ENCODE measurements at regions not wholly inside any gene's neighbourhood (a gene's known extent, or its start where the extent isn't known, plus 50 kb on each side); places are given as distances from the start of the nearest gene placed in this dataset.
A peak's percentile ranks its signal among the peaks of the same experiment; 100 is the strongest.

DNA sequence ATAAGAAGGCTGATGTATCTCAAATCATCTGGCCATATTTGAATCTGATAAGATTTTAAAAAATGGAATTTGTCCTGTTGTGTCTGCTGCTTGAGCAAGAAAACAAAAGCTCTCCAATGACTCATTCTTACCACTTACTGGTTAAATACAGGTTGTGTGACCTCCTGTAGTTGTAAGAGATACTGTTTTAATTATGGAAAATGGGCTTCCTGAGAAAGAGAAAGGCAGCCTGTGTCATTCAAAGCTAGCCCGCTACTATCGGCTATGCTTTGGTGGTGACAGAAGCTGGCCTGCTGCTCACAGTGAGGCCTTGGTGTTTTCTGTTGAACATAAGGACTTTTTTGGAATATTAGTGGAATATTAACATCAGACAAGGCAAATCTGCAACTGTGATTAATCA lies 1722.1 kb upstream of the PCDH10 start:
- ChIA-PET POLR2A (no interaction called here), CTCF (no interaction called here)
- WGBS (ENCODE audit: missing lambda C conversion rate), result 42% methylated on average over 2 of the region's 2 CpGs
- FAIRE-seq, result no peak
- no peak overlapping the region for H3K4me3 ChIP-seq
- no peak overlapping the region for H3K27ac ChIP-seq
- no peak for DNase-seq (ENCODE audit: low read depth in 1 of 2, low spot score in 1 of 2)
- no peak overlapping the region for H3K4me2 ChIP-seq
- H3K9me3 ChIP-seq, result no peaks in the 10 kb centered on the region
- no peaks in the 10 kb centered on the region for H3K4me1 ChIP-seq
- no peak for ATAC-seq
- TF ChIP-seq CHD4 (IDR thresholded peaks at IDR 0.05; ENCODE audit: borderline replicate concordance) (no peak), TFCP2L1 (CRISPR knock-in tag; IDR thresholded peaks at IDR 0.05) (no peak)

- ChIA-PET CTCF (no interaction called here), POLR2A (no interaction called here)
- Histone ChIP-seq H3K4me2 (no peak overlapping the region), H3K27ac (no peak overlapping the region), H3K9me3 (no peaks in the 10 kb centered on the region), H3K4me1 (no peaks in the 10 kb centered on the region), H3K4me3 (no peak overlapping the region)
- WGBS (ENCODE audit: missing lambda C conversion rate), result 17% methylated on average over 3 of the region's 3 CpGs
- DNase-seq (ENCODE audit: low read depth in 1 of 2, low spot score in 1 of 2) (peak in 1 of 2 experiments; percentile 7), ATAC-seq (no peak), FAIRE-seq (no peak)
- no peak for TF ChIP-seq MAFK (IDR thresholded peaks at IDR 0.05; ENCODE audit: partially characterized antibody)
- TF ChIP-seq NR3C1 (IDR thresholded peaks at IDR 0.05), result no peak
- no peak for TF ChIP-seq TP53 (CRISPR knock-in tag; IDR thresholded peaks at IDR 0.05)
- no peak for TF ChIP-seq JUN (IDR thresholded peaks at IDR 0.05)
- no peak for TF ChIP-seq BCL3 (IDR thresholded peaks at IDR 0.05)
- TF ChIP-seq, protein P1, sequence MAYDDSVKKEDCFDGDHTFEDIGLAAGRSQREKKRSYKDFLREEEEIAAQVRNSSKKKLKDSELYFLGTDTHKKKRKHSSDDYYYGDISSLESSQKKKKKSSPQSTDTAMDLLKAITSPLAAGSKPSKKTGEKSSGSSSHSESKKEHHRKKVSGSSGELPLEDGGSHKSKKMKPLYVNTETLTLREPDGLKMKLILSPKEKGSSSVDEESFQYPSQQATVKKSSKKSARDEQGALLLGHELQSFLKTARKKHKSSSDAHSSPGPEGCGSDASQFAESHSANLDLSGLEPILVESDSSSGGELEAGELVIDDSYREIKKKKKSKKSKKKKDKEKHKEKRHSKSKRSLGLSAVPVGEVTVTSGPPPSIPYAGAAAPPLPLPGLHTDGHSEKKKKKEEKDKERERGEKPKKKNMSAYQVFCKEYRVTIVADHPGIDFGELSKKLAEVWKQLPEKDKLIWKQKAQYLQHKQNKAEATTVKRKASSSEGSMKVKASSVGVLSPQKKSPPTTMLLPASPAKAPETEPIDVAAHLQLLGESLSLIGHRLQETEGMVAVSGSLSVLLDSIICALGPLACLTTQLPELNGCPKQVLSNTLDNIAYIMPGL (CRISPR knock-in tag; IDR thresholded peaks at IDR 0.05; ENCODE audit: borderline replicate concordance), result no peak
- TF ChIP-seq EHMT2 (IDR thresholded peaks at IDR 0.05; ENCODE audit: low read depth), result no peak
- TF ChIP-seq NFE2L2 (conservative IDR thresholded peaks at IDR 0.05; ENCODE audit: low read length), result no peak
- no peak for TF ChIP-seq ZC3H11A (IDR thresholded peaks at IDR 0.05)
- no peak for TF ChIP-seq PHF8 (IDR thresholded peaks at IDR 0.05; ENCODE audit: borderline replicate concordance, low read depth)
Measured at GRCh38 chr4:131430302-131430701, 1718.8 kb upstream of the PCDH10 start.

GRCh38 chr4:131441004-131441688 lies 1707.9 kb upstream of the PCDH10 start:
- ATAC-seq, result no peak
- CTCF ChIA-PET, result no interaction called here
- DNase-seq (ENCODE audit: low read depth in 1 of 2, low spot score in 1 of 2), result no peak
- Histone ChIP-seq H3K27ac (no peak overlapping the region), H3K4me1 (no peaks in the 10 kb centered on the region), H3K9me3 (no peaks in the 10 kb centered on the region), H3K4me3 (no peak overlapping the region), H3K4me2 (no peak overlapping the region)
- WGBS (ENCODE audit: missing lambda C conversion rate), result 23% methylated on average over 5 of the region's 7 CpGs
- TF ChIP-seq CEBPB (IDR thresholded peaks at IDR 0.05), result no peak
- TF ChIP-seq, protein P2, sequence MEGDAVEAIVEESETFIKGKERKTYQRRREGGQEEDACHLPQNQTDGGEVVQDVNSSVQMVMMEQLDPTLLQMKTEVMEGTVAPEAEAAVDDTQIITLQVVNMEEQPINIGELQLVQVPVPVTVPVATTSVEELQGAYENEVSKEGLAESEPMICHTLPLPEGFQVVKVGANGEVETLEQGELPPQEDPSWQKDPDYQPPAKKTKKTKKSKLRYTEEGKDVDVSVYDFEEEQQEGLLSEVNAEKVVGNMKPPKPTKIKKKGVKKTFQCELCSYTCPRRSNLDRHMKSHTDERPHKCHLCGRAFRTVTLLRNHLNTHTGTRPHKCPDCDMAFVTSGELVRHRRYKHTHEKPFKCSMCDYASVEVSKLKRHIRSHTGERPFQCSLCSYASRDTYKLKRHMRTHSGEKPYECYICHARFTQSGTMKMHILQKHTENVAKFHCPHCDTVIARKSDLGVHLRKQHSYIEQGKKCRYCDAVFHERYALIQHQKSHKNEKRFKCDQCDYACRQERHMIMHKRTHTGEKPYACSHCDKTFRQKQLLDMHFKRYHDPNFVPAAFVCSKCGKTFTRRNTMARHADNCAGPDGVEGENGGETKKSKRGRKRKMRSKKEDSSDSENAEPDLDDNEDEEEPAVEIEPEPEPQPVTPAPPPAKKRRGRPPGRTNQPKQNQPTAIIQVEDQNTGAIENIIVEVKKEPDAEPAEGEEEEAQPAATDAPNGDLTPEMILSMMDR (IDR thresholded peaks at IDR 0.05), result no peak
- FAIRE-seq, result no peak
- POLR2A ChIA-PET, result no interaction called here

DNA sequence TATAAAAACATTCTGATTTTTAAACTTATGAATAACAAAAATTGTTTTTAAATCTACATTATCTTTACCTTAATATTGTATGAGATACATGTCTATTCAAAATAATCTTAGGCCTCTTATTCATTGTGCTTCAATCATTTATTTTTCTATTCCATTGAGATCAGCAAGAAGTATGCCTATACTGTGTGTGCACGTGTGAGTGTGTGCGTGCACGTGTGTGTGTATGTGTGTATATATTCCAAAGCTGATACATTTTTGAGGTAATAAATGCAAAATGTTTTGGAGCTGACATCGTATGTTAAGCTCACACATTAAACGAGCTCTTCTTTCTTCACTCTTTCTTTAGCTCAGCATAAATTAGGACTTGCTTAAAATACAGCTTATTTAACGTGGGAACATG lies 1701.2 kb upstream of the PCDH10 start:
- DNase-seq (ENCODE audit: low read depth in 1 of 2, low spot score in 1 of 2) (no peak), FAIRE-seq (no peak), ATAC-seq (no peak)
- Histone ChIP-seq H3K4me2 (no peak overlapping the region), H3K27ac (no peak overlapping the region), H3K4me1 (no peaks in the 10 kb centered on the region), H3K9me3 (no peaks in the 10 kb centered on the region), H3K4me3 (no peak overlapping the region)
- 16% methylated on average over 6 of the region's 6 CpGs for WGBS (ENCODE audit: missing lambda C conversion rate)
- ChIA-PET POLR2A (no interaction called here), CTCF (no interaction called here)
- TF ChIP-seq MAZ (IDR thresholded peaks at IDR 0.05; ENCODE audit: borderline replicate concordance, low read depth, low read length) (no peak), CHD4 (IDR thresholded peaks at IDR 0.05; ENCODE audit: borderline replicate concordance) (no peak), ELK1 (IDR thresholded peaks at IDR 0.05; ENCODE audit: low read depth, low read length) (no peak), HOXB5 (CRISPR knock-in tag; IDR thresholded peaks at IDR 0.05) (no peak), ZSCAN20 (CRISPR knock-in tag; IDR thresholded peaks at IDR 0.05) (no peak), FOSL2 (IDR thresholded peaks at IDR 0.05) (no peak), FOSL2 (CRISPR knock-in tag; IDR thresholded peaks at IDR 0.05) (no peak), HEYL (CRISPR knock-in tag; IDR thresholded peaks at IDR 0.05) (no peak), TP53 (CRISPR knock-in tag; IDR thresholded peaks at IDR 0.05) (no peak)

All from A549 (cell line).